ENCODE measurements at regions not wholly inside any gene's neighbourhood (a gene's known extent, or its start where the extent isn't known, plus 50 kb on each side); places are given as distances from the start of the nearest gene placed in this dataset.

DNA sequence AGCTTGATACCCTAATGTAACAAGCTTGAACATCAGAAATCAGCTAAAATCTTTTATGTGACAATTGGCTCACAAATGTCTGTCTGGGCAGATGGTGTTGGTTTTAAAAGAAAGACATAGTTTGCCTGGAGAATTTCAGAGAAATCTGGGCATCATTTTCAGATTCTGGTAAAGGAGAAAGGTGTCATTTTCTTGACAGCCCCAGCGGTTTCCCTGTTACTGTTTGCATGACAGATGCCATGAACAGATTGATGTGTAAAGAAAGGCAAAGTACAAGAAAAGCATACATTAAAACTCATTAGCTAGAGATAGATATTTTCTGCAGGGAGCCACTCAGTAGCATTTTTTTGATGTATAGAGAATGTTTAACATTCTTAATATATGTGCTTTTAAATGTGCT is 987.9 kb downstream of the OLFM4 start:
- TF ChIP-seq, protein P1, sequence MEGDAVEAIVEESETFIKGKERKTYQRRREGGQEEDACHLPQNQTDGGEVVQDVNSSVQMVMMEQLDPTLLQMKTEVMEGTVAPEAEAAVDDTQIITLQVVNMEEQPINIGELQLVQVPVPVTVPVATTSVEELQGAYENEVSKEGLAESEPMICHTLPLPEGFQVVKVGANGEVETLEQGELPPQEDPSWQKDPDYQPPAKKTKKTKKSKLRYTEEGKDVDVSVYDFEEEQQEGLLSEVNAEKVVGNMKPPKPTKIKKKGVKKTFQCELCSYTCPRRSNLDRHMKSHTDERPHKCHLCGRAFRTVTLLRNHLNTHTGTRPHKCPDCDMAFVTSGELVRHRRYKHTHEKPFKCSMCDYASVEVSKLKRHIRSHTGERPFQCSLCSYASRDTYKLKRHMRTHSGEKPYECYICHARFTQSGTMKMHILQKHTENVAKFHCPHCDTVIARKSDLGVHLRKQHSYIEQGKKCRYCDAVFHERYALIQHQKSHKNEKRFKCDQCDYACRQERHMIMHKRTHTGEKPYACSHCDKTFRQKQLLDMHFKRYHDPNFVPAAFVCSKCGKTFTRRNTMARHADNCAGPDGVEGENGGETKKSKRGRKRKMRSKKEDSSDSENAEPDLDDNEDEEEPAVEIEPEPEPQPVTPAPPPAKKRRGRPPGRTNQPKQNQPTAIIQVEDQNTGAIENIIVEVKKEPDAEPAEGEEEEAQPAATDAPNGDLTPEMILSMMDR (IDR thresholded peaks at IDR 0.05) = no peak
- TF ChIP-seq ETV6 (CRISPR knock-in tag; IDR thresholded peaks at IDR 0.05) = no peak
- TF ChIP-seq, protein P2, sequence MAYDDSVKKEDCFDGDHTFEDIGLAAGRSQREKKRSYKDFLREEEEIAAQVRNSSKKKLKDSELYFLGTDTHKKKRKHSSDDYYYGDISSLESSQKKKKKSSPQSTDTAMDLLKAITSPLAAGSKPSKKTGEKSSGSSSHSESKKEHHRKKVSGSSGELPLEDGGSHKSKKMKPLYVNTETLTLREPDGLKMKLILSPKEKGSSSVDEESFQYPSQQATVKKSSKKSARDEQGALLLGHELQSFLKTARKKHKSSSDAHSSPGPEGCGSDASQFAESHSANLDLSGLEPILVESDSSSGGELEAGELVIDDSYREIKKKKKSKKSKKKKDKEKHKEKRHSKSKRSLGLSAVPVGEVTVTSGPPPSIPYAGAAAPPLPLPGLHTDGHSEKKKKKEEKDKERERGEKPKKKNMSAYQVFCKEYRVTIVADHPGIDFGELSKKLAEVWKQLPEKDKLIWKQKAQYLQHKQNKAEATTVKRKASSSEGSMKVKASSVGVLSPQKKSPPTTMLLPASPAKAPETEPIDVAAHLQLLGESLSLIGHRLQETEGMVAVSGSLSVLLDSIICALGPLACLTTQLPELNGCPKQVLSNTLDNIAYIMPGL (CRISPR knock-in tag; IDR thresholded peaks at IDR 0.05) = no peak
- TF ChIP-seq NFE2L1 (CRISPR knock-in tag; IDR thresholded peaks at IDR 0.05) = no peak
